ENCODE measurements at regions not wholly inside any gene's neighbourhood (a gene's known extent, or its start where the extent isn't known, plus 50 kb on each side); places are given as distances from the start of the nearest gene placed in this dataset.

- no peaks in the 10 kb centered on the region for H3K36me3 ChIP-seq (ENCODE audit: insufficient read depth, low read length, poor library complexity, severe bottlenecking)
- POLR2A ChIA-PET (ENCODE audit: low non-redundant PET), result no interaction called here
- H3K4me3 ChIP-seq (ENCODE audit: low read depth, low read length, poor library complexity, severe bottlenecking), result no peak overlapping the region
- no peak overlapping the region for H3K27ac ChIP-seq (ENCODE audit: low read depth, low read length, poor library complexity, severe bottlenecking)
- no peaks in the 10 kb centered on the region for H3K9me3 ChIP-seq (ENCODE audit: low read depth, low read length, poor library complexity, severe bottlenecking)
- no peaks in the 10 kb centered on the region for H3K27me3 ChIP-seq (replicated peaks; ENCODE audit: insufficient read depth, low read depth, low read length, poor library complexity)
- no peak for DNase-seq (ENCODE audit: low spot score)
- TF ChIP-seq EZH2 (IDR thresholded peaks at IDR 0.05; ENCODE audit: borderline replicate concordance, low read depth, low read length, poor library complexity, severe bottlenecking), result no peak
- TF ChIP-seq CTCF (conservative IDR thresholded peaks at IDR 0.05; ENCODE audit: low read depth, low read length), result no peak
- CTCF ChIA-PET, result no interaction called here
- intact Hi-C loops (cut with micrococcal nuclease; ENCODE audit: unreplicated experiment), result no loop called here
- H3K4me1 ChIP-seq (ENCODE audit: insufficient read depth, low read length, poor library complexity, severe bottlenecking), result peaks cover 3% of the 10 kb centered on the region
- BruUV-seq (replicated peaks), result no TSS peak
These were observed 147.6 kb downstream of the CYP26B1 start for GRCh38 chr2:72000110-72000509.

- Histone ChIP-seq H3K4me1 (ENCODE audit: insufficient read depth, low read length, poor library complexity, severe bottlenecking) (peaks cover 3% of the 10 kb centered on the region), H3K27ac (ENCODE audit: low read depth, low read length, poor library complexity, severe bottlenecking) (no peak overlapping the region), H3K4me3 (ENCODE audit: low read depth, low read length, poor library complexity, severe bottlenecking) (no peak overlapping the region), H3K9me3 (ENCODE audit: low read depth, low read length, poor library complexity, severe bottlenecking) (no peaks in the 10 kb centered on the region), H3K27me3 (replicated peaks; ENCODE audit: insufficient read depth, low read depth, low read length, poor library complexity) (no peaks in the 10 kb centered on the region), H3K36me3 (ENCODE audit: insufficient read depth, low read length, poor library complexity, severe bottlenecking) (no peaks in the 10 kb centered on the region)
- TF ChIP-seq CTCF (conservative IDR thresholded peaks at IDR 0.05; ENCODE audit: low read depth, low read length), result no peak
- TF ChIP-seq EZH2 (IDR thresholded peaks at IDR 0.05; ENCODE audit: borderline replicate concordance, low read depth, low read length, poor library complexity, severe bottlenecking), result no peak
- no TSS peak for BruUV-seq (replicated peaks)
- ChIA-PET CTCF (no interaction called here), POLR2A (ENCODE audit: low non-redundant PET) (no interaction called here)
- intact Hi-C loops (cut with micrococcal nuclease; ENCODE audit: unreplicated experiment), result loop anchor here (10.0 kb wide), 1 partner anchor 195 kb away; no protein-coding TSS in a partner anchor
- DNase-seq (ENCODE audit: low spot score), result no peak
These were observed 148.1 kb downstream of the CYP26B1 start for GRCh38 chr2:71999580-71999979.

- POLR2A ChIA-PET (ENCODE audit: low non-redundant PET), result no interaction called here
- no peaks in the 10 kb centered on the region for H3K9me3 ChIP-seq (ENCODE audit: low read depth, low read length, poor library complexity, severe bottlenecking)
- DNase-seq (ENCODE audit: low spot score), result no peak
- CTCF ChIA-PET, result no interaction called here
- no peaks in the 10 kb centered on the region for H3K36me3 ChIP-seq (ENCODE audit: insufficient read depth, low read length, poor library complexity, severe bottlenecking)
- no peaks in the 10 kb centered on the region for H3K27me3 ChIP-seq (replicated peaks; ENCODE audit: insufficient read depth, low read depth, low read length, poor library complexity)
- intact Hi-C loops (cut with micrococcal nuclease; ENCODE audit: unreplicated experiment), result loop anchor here (10.0 kb wide), 1 partner anchor 193 kb away; no protein-coding TSS in a partner anchor
- H3K4me3 ChIP-seq (ENCODE audit: low read depth, low read length, poor library complexity, severe bottlenecking), result no peak overlapping the region
- BruUV-seq (replicated peaks), result no TSS peak
- H3K4me1 ChIP-seq (ENCODE audit: insufficient read depth, low read length, poor library complexity, severe bottlenecking), result peaks cover 3% of the 10 kb centered on the region
- TF ChIP-seq EZH2 (IDR thresholded peaks at IDR 0.05; ENCODE audit: borderline replicate concordance, low read depth, low read length, poor library complexity, severe bottlenecking) (no peak), CTCF (conservative IDR thresholded peaks at IDR 0.05; ENCODE audit: low read depth, low read length) (no peak)
- H3K27ac ChIP-seq (ENCODE audit: low read depth, low read length, poor library complexity, severe bottlenecking), result no peak overlapping the region
These were observed 149.8 kb downstream of the CYP26B1 start for GRCh38 chr2:71997843-71998242.

All from A673 (cell line).